ENCODE measurements at regions not wholly inside any gene's neighbourhood (a gene's known extent, or its start where the extent isn't known, plus 50 kb on each side); places are given as distances from the start of the nearest gene placed in this dataset.

DNA sequence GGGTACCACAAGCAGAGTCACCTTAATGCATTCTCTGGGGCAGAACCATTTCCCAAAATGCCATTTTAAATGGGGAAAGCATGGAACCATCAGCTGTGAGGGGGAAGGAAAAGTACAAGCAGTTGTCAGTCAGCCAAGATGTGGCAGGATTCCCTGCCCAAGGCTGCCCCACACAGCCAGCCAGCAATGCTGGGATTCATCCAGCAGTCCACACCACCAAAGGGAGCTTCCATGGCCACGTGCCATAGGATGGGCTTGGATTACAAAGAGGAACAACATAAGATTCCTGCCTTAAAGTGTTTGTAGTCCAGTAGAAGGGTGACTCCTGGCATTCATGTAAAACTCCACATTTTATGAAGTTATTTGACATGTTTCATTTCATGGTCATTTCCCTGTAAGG, 233.3 kb downstream of the SHOX2 start:
- Histone ChIP-seq H3K9me3 (no peaks in the 10 kb centered on the region), H3K4me3 (no peak overlapping the region), H3K4me1 (no peaks in the 10 kb centered on the region), H3K27ac (no peak overlapping the region), H3K27me3 (replicated peaks in 1 of 7) (no peaks in the 10 kb centered on the region), H3K36me3 (no peaks in the 10 kb centered on the region)
- 33 to 52% (median 43%) methylated on average over 1 of the region's 1 CpG for WGBS, 5 donors
- DNase-seq: no peak
- TF ChIP-seq POLR2A (IDR thresholded peaks at IDR 0.05): no peak
- no peak for TF ChIP-seq POLR2AphosphoS5 (IDR thresholded peaks at IDR 0.05)
- TF ChIP-seq, protein P1, sequence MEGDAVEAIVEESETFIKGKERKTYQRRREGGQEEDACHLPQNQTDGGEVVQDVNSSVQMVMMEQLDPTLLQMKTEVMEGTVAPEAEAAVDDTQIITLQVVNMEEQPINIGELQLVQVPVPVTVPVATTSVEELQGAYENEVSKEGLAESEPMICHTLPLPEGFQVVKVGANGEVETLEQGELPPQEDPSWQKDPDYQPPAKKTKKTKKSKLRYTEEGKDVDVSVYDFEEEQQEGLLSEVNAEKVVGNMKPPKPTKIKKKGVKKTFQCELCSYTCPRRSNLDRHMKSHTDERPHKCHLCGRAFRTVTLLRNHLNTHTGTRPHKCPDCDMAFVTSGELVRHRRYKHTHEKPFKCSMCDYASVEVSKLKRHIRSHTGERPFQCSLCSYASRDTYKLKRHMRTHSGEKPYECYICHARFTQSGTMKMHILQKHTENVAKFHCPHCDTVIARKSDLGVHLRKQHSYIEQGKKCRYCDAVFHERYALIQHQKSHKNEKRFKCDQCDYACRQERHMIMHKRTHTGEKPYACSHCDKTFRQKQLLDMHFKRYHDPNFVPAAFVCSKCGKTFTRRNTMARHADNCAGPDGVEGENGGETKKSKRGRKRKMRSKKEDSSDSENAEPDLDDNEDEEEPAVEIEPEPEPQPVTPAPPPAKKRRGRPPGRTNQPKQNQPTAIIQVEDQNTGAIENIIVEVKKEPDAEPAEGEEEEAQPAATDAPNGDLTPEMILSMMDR (IDR thresholded peaks at IDR 0.05 in 8 of 11, conservative IDR thresholded peaks at IDR 0.05 in 3 of 11): no peak
- intact Hi-C loops (cut with DNase I; ENCODE audit: low total_unique reads): no loop called here

DNA sequence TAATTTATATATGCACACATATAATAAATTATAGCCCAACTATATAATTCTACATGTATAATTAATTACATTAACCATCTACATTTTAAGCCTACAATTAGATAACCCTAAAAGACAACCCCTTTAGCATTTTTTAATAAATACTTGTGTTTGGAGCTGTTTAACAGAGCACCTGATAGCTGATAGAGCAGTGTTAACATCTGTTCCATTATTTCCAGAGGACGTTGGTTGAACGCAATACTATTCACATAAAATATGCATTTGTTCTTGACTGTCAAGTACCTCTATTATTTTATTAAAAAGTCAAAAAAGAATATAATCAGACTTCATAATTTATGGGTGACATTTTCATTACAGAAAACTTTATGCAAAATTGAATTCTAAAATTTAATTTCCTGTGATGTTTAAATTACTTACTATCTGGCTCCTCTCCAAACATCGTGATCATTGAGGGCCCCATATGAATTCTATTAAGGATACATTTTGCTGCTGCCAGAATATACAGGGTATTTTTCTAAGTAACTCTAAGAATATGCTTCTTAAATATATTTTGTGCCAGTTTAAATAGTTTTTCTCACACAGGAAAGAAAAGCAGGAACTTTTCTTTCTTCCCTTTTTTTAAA, 234.3 kb downstream of the SHOX2 start:
- intact Hi-C loops (cut with DNase I; ENCODE audit: low total_unique reads): no loop called here
- Histone ChIP-seq H3K36me3 (no peaks in the 10 kb centered on the region), H3K27ac (no peak overlapping the region), H3K4me3 (no peak overlapping the region), H3K4me1 (no peaks in the 10 kb centered on the region), H3K9me3 (no peaks in the 10 kb centered on the region), H3K27me3 (replicated peaks in 1 of 7) (no peaks in the 10 kb centered on the region)
- TF ChIP-seq, protein P1 (IDR thresholded peaks at IDR 0.05 in 8 of 11, conservative IDR thresholded peaks at IDR 0.05 in 3 of 11): no peak
- no peak for TF ChIP-seq POLR2AphosphoS5 (IDR thresholded peaks at IDR 0.05)
- TF ChIP-seq POLR2A (IDR thresholded peaks at IDR 0.05): no peak
- WGBS, 5 donors: 51 to 63% (median 57%) methylated on average over 3 of the region's 3 CpGs
- no peak for DNase-seq

DNA sequence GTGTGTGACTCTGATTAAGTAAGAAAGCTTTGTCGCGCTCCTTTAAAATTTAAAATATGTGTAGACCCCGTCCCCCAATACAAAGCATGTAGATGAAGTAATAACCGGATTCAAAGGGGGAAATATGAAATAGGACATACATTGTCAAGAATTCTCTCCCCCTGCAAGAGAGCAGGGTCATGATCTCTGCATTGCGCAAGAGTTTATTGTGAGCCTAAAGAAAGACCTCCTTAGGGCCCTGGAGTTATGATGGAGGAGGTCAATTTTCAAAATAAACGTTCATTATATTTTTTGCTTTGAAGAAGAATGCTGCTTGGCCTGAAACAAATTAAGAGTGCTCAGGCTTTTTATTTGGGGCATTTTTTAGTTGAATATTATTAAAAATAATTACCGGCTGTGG, 235.0 kb downstream of the SHOX2 start:
- 78 to 87% (median 86%) methylated on average over 7 of the region's 7 CpGs for WGBS, 5 donors
- Histone ChIP-seq H3K27ac (no peak overlapping the region), H3K36me3 (no peaks in the 10 kb centered on the region), H3K4me3 (no peak overlapping the region), H3K4me1 (no peaks in the 10 kb centered on the region), H3K9me3 (no peaks in the 10 kb centered on the region), H3K27me3 (replicated peaks in 1 of 7) (no peaks in the 10 kb centered on the region)
- TF ChIP-seq, protein P1 (IDR thresholded peaks at IDR 0.05 in 8 of 11, conservative IDR thresholded peaks at IDR 0.05 in 3 of 11): no peak
- TF ChIP-seq POLR2AphosphoS5 (IDR thresholded peaks at IDR 0.05) (no peak), POLR2A (IDR thresholded peaks at IDR 0.05) (no peak)
- DNase-seq: no peak
- intact Hi-C loops (cut with DNase I; ENCODE audit: low total_unique reads): no loop called here

DNA sequence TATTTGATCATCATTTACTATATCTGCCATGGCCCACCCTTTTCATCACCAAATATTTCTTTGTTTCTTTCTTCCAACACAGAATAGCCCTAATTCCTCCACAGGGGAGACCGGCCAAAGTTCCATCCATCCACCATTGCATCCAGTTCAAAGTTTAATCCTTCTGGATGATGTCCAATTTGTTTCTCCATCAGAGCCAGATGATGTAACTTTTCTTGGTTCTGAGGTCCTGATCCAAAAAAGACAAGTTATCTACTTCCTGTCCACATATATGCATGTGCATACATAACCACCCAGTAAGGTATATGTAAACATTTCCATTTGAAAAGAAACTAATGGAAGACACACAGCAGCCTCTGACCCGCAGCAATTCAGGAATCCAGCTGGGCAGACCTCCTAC, 237.3 kb downstream of the SHOX2 start:
- H3K27ac ChIP-seq: no peak overlapping the region
- H3K36me3 ChIP-seq: no peaks in the 10 kb centered on the region
- TF ChIP-seq POLR2A (IDR thresholded peaks at IDR 0.05): no peak
- TF ChIP-seq, protein P1 (IDR thresholded peaks at IDR 0.05 in 8 of 11, conservative IDR thresholded peaks at IDR 0.05 in 3 of 11): no peak
- TF ChIP-seq POLR2AphosphoS5 (IDR thresholded peaks at IDR 0.05): no peak
- no peak overlapping the region for H3K4me3 ChIP-seq
- DNase-seq: no peak
- no peaks in the 10 kb centered on the region for H3K4me1 ChIP-seq
- no peaks in the 10 kb centered on the region for H3K9me3 ChIP-seq
- WGBS, 5 donors: 44 to 68% (median 49%) methylated on average over 2 of the region's 2 CpGs
- intact Hi-C loops (cut with DNase I; ENCODE audit: low total_unique reads): no loop called here
- H3K27me3 ChIP-seq (replicated peaks in 1 of 7): no peaks in the 10 kb centered on the region
